ENCODE measurements at regions not wholly inside any gene's neighbourhood (a gene's known extent, or its start where the extent isn't known, plus 50 kb on each side); places are given as distances from the start of the nearest gene placed in this dataset.

DNA sequence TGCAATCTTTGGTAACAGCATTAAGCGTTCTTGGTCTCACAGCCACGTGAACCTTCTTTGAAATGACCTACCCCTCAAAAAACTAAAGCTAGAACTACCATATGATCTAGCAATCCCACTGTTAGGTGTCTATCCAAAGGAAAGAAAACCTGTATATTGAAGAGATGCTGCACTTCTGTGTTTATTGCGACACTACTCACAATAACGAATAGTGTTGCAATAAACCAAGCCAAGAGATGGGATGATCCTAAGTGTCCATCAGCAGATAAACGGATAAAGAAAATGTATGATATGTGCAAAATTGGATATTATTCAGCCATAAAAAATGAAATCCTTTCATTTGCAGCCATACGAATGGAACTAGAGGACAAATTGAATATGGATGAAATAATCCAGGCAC is 637.9 kb downstream of the EFNB2 start:
- TF ChIP-seq, protein P1, sequence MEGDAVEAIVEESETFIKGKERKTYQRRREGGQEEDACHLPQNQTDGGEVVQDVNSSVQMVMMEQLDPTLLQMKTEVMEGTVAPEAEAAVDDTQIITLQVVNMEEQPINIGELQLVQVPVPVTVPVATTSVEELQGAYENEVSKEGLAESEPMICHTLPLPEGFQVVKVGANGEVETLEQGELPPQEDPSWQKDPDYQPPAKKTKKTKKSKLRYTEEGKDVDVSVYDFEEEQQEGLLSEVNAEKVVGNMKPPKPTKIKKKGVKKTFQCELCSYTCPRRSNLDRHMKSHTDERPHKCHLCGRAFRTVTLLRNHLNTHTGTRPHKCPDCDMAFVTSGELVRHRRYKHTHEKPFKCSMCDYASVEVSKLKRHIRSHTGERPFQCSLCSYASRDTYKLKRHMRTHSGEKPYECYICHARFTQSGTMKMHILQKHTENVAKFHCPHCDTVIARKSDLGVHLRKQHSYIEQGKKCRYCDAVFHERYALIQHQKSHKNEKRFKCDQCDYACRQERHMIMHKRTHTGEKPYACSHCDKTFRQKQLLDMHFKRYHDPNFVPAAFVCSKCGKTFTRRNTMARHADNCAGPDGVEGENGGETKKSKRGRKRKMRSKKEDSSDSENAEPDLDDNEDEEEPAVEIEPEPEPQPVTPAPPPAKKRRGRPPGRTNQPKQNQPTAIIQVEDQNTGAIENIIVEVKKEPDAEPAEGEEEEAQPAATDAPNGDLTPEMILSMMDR (IDR thresholded peaks at IDR 0.05) = no peak
- TF ChIP-seq POLR2A (IDR thresholded peaks at IDR 0.05) = no peak
